ENCODE measurements at regions not wholly inside any gene's neighbourhood (a gene's known extent, or its start where the extent isn't known, plus 50 kb on each side); places are given as distances from the start of the nearest gene placed in this dataset.

- intact Hi-C loops (cut with DNase I): no loop called here
- DNase-seq (ENCODE audit: low spot score): no peak
These were observed 126.5 kb downstream of the DTWD1 start for GRCh38 chr15:49747340-49747739.

- no peak for DNase-seq (ENCODE audit: low spot score)
- intact Hi-C loops (cut with DNase I): no loop called here
These were observed 127.9 kb downstream of the DTWD1 start for GRCh38 chr15:49748791-49749190.

- intact Hi-C loops (cut with DNase I): no loop called here
These were observed 129.7 kb downstream of the DTWD1 start for GRCh38 chr15:49750553-49750952.

GRCh38 chr15:49751191-49751590 is 130.3 kb downstream of the DTWD1 start:
- intact Hi-C loops (cut with DNase I): no loop called here
- DNase-seq (ENCODE audit: low spot score): peak; percentile 84

More at GRCh38 chr15:49750553-49750952, 129.7 kb downstream of the DTWD1 start:
- no peak for DNase-seq (ENCODE audit: low spot score)

- no peak for DNase-seq (ENCODE audit: low spot score)
- intact Hi-C loops (cut with DNase I): no loop called here
These were observed 130.9 kb downstream of the DTWD1 start for GRCh38 chr15:49751751-49752150.

- DNase-seq (ENCODE audit: low spot score): no peak
- intact Hi-C loops (cut with DNase I): no loop called here
These were observed 131.7 kb downstream of the DTWD1 start for GRCh38 chr15:49752517-49752916.

GRCh38 chr15:49758456-49758855 is 137.6 kb downstream of the DTWD1 start:
- DNase-seq (ENCODE audit: low spot score): no peak
- intact Hi-C loops (cut with DNase I): no loop called here

GRCh38 chr15:49758856-49759255 is 138.0 kb downstream of the DTWD1 start:
- DNase-seq (ENCODE audit: low spot score): no peak

GRCh38 chr15:49760749-49761148 is 139.9 kb downstream of the DTWD1 start:
- DNase-seq (ENCODE audit: low spot score): no peak
- intact Hi-C loops (cut with DNase I): no loop called here

More at GRCh38 chr15:49758856-49759255, 138.0 kb downstream of the DTWD1 start:
- intact Hi-C loops (cut with DNase I): no loop called here

- DNase-seq (ENCODE audit: low spot score): no peak
- intact Hi-C loops (cut with DNase I): no loop called here
These were observed 148.4 kb downstream of the DTWD1 start for GRCh38 chr15:49769225-49769624.

- DNase-seq (ENCODE audit: low spot score): no peak
- intact Hi-C loops (cut with DNase I): no loop called here
These were observed 168.6 kb downstream of the DTWD1 start for GRCh38 chr15:49789436-49789835.

- DNase-seq (ENCODE audit: low spot score): no peak
- intact Hi-C loops (cut with DNase I): no loop called here
These were observed 173.1 kb downstream of the DTWD1 start for GRCh38 chr15:49793943-49794342.

- intact Hi-C loops (cut with DNase I): no loop called here
These were observed 180.9 kb downstream of the DTWD1 start for GRCh38 chr15:49801796-49802195.

More at GRCh38 chr15:49801796-49802195, 180.9 kb downstream of the DTWD1 start:
- DNase-seq (ENCODE audit: low spot score): no peak
